K562 (cell line): ENCODE measurements at regions not wholly inside any gene's neighbourhood (a gene's known extent, or its start where the extent isn't known, plus 50 kb on each side); places are given as distances from the start of the nearest gene placed in this dataset.

Experiments used
- ATF7 ChIP-seq: fragments of 450-650 bp; IDR thresholded peaks from 2 replicates; pipeline ENCODE4 v1.7.1; 2014; ENCODE audit warnings: mild to moderate bottlenecking, moderate library complexity
- BMI1 ChIP-seq: fragments of 150-350 bp; IDR thresholded peaks from 2 replicates; pipeline ENCODE4 v1.6.1; 2014; ENCODE audit warnings: low read length
- CBX2 ChIP-seq: fragments of 200-600 bp; sonication (generic); IDR thresholded peaks from one replicate; pipeline ENCODE4 v1.6.1; 2012; ENCODE audit warnings: mild to moderate bottlenecking, low read length, inconsistent platforms; ENCODE audit not compliant: insufficient read depth, poor library complexity, severe bottlenecking
- CBX8 ChIP-seq: fragments of 200-600 bp; sonication (generic); IDR thresholded peaks from 2 replicates; pipeline ENCODE4 v1.6.1; 2012; ENCODE audit warnings: borderline replicate concordance, mixed run types, low read depth, mild to moderate bottlenecking, moderate library complexity, mixed read lengths, low read length, control low read depth, inconsistent platforms; ENCODE audit not compliant: poor library complexity, severe bottlenecking; ENCODE audit errors: extremely low read depth
- DNMT1 ChIP-seq: fragments of 450-650 bp; IDR thresholded peaks from 2 replicates; pipeline ENCODE4 v1.6.1; 2016; ENCODE audit warnings: antibody characterized with exemption, mild to moderate bottlenecking
- LEF1 ChIP-seq: fragments of 450-650 bp; IDR thresholded peaks from 2 replicates; pipeline ENCODE4 v1.6.1; 2016; ENCODE audit warnings: mild to moderate bottlenecking
- NCOR1 ChIP-seq: fragments of 450-650 bp; IDR thresholded peaks from 2 replicates; pipeline ENCODE4 v1.6.1; 2016; ENCODE audit warnings: mild to moderate bottlenecking, moderate library complexity
- RCOR1 ChIP-seq, 2 experiments: IDR thresholded peaks; 2 replicates each; pipeline ENCODE4 v1.6.1; 2012; ENCODE audit warnings: low read depth in 2 of 2, low read length in 2 of 2, borderline replicate concordance in 1 of 2, improper control_type of control experiment in 1 of 2
- SMAD1 ChIP-seq: fragments of 150-350 bp; IDR thresholded peaks from 2 replicates; pipeline ENCODE4 v1.6.1; 2014; ENCODE audit warnings: low read length, low read depth; ENCODE audit not compliant: partially characterized antibody
- ZFP36 ChIP-seq: fragments of 150-350 bp; IDR thresholded peaks from 2 replicates; pipeline ENCODE4 v1.6.1; 2018; ENCODE audit warnings: low read length, low read depth; ENCODE audit not compliant: partially characterized antibody
- ZNF384 ChIP-seq: IDR thresholded peaks from 2 replicates; pipeline ENCODE4 v1.6.1; 2012; ENCODE audit warnings: low read depth, low read length, improper control_type of control experiment
- ZNF75A ChIP-seq: fragments of 450-650 bp; formaldehyde crosslinking; IDR thresholded peaks from 2 replicates; pipeline ENCODE4 v1.4.0; 2020; ENCODE audit warnings: mild to moderate bottlenecking
- ZZZ3 ChIP-seq: fragments of 450-650 bp; IDR thresholded peaks from 2 replicates; pipeline ENCODE4 v1.6.1; 2016; ENCODE audit warnings: antibody characterized with exemption, mild to moderate bottlenecking, moderate library complexity
- TF ChIP-seq, protein P1 (sequence below): fragments of 450-650 bp; IDR thresholded peaks from 2 replicates; pipeline ENCODE4 v1.6.1; 2018; ENCODE audit warnings: mild to moderate bottlenecking, low read depth; ENCODE audit not compliant: partially characterized antibody
- TF ChIP-seq, protein P2 (sequence below): fragments of 450-650 bp; IDR thresholded peaks from 2 replicates; pipeline ENCODE4 v1.6.1; 2017; ENCODE audit warnings: antibody characterized with exemption, mild to moderate bottlenecking

DNA sequence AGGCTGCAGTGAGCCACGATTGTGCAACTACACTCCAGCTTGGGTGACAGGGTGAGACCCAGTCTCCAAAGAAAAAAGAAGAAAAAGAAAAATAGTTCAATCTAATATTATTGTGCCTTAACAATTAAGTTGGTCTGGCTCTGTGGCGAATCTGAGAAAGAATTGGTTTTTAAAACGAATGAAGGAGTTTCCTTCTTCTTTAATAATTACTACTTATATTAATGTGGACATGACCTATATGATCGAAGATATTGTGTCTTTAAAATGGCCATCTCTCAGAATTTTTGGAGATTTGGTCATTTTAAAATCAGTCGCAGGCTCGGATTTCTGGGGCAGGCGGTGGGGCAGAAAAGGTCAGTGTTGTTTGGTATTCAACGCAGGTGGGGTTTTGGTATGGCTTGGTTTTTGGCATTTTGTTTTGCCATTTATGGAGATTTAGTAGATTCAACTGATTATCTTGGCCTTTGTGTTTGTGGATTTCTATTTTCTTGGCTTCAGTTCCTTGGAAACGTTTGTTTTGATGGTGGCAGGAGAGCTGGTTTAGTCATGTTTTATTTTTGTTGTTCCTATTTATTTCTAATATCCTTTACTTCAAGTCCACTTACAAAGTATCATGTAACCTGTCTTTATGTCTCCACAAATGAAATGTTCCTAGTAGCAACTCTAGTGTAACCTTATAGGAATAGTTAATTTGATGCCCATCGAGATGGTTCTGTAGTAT is 178.8 kb upstream of the MKLN1 start (continued):
- TF ChIP-seq, protein P1, sequence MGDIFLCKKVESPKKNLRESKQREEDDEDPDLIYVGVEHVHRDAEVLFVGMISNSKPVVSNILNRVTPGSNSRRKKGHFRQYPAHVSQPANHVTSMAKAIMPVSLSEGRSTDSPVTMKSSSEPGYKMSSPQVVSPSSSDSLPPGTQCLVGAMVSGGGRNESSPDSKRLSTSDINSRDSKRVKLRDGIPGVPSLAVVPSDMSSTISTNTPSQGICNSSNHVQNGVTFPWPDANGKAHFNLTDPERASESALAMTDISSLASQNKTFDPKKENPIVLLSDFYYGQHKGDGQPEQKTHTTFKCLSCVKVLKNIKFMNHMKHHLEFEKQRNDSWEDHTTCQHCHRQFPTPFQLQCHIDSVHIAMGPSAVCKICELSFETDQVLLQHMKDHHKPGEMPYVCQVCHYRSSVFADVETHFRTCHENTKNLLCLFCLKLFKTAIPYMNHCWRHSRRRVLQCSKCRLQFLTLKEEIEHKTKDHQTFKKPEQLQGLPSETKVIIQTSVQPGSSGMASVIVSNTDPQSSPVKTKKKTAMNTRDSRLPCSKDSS: no peak
- TF ChIP-seq LEF1: no peak
- peak; percentile 91 for TF ChIP-seq BMI1
- TF ChIP-seq ZNF384: no peak
- TF ChIP-seq CBX8: peak; percentile 100
- TF ChIP-seq, protein P2, sequence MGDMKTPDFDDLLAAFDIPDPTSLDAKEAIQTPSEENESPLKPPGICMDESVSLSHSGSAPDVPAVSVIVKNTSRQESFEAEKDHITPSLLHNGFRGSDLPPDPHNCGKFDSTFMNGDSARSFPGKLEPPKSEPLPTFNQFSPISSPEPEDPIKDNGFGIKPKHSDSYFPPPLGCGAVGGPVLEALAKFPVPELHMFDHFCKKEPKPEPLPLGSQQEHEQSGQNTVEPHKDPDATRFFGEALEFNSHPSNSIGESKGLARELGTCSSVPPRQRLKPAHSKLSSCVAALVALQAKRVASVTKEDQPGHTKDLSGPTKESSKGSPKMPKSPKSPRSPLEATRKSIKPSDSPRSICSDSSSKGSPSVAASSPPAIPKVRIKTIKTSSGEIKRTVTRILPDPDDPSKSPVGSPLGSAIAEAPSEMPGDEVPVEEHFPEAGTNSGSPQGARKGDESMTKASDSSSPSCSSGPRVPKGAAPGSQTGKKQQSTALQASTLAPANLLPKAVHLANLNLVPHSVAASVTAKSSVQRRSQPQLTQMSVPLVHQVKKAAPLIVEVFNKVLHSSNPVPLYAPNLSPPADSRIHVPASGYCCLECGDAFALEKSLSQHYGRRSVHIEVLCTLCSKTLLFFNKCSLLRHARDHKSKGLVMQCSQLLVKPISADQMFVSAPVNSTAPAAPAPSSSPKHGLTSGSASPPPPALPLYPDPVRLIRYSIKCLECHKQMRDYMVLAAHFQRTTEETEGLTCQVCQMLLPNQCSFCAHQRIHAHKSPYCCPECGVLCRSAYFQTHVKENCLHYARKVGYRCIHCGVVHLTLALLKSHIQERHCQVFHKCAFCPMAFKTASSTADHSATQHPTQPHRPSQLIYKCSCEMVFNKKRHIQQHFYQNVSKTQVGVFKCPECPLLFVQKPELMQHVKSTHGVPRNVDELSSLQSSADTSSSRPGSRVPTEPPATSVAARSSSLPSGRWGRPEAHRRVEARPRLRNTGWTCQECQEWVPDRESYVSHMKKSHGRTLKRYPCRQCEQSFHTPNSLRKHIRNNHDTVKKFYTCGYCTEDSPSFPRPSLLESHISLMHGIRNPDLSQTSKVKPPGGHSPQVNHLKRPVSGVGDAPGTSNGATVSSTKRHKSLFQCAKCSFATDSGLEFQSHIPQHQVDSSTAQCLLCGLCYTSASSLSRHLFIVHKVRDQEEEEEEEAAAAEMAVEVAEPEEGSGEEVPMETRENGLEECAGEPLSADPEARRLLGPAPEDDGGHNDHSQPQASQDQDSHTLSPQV: no peak
- no peak for TF ChIP-seq NCOR1
- TF ChIP-seq ZFP36: peak; percentile 67
- TF ChIP-seq CBX2: peak; percentile 96
- no peak for TF ChIP-seq ATF7
- no peak for TF ChIP-seq ZNF75A (CRISPR knock-in tag)
- no peak for TF ChIP-seq DNMT1
- no peak for TF ChIP-seq SMAD1
- no peak for TF ChIP-seq RCOR1 (IDR thresholded peaks at IDR 0.05; ENCODE audit: borderline replicate concordance in 1 of 2, low read depth in 2 of 2, low read length in 2 of 2)
- TF ChIP-seq ZZZ3: no peak
